ENCODE measurements at regions not wholly inside any gene's neighbourhood (a gene's known extent, or its start where the extent isn't known, plus 50 kb on each side); places are given as distances from the start of the nearest gene placed in this dataset.

- Mint-ChIP-seq H3K27me3 (no peaks in the 10 kb centered on the region), H3K4me3 (no peak overlapping the region), H3K36me3 (no peaks in the 10 kb centered on the region), H3K4me1 (ENCODE audit: low read depth) (no peaks in the 10 kb centered on the region), H3K27ac (no peak overlapping the region), H3K9me3 (peaks cover 2% of the 10 kb centered on the region)
- CTCF ChIA-PET = no interaction called here
- intact Hi-C loops (cut with micrococcal nuclease) = no loop called here
- POLR2A ChIA-PET = no interaction called here
- no peak for DNase-seq
Observed at GRCh38 chr15:35834216-35834830, 288.4 kb upstream of the DPH6 start.

GRCh38 chr15:35834866-35835265, 288.9 kb upstream of the DPH6 start:
- no peak for DNase-seq
- POLR2A ChIA-PET = no interaction called here
- CTCF ChIA-PET = interaction anchor here (0.6 kb wide), 1 partner anchor 10 kb away, joined by 3 read pairs; no protein-coding TSS in a partner anchor
- Mint-ChIP-seq H3K4me3 (no peak overlapping the region), H3K27me3 (no peaks in the 10 kb centered on the region), H3K9me3 (peaks cover 2% of the 10 kb centered on the region), H3K27ac (no peak overlapping the region), H3K4me1 (ENCODE audit: low read depth) (no peaks in the 10 kb centered on the region), H3K36me3 (no peaks in the 10 kb centered on the region)
- intact Hi-C loops (cut with micrococcal nuclease) = no loop called here

- Mint-ChIP-seq H3K9me3 (no peaks in the 10 kb centered on the region), H3K27me3 (no peaks in the 10 kb centered on the region), H3K4me3 (no peak overlapping the region), H3K4me1 (ENCODE audit: low read depth) (no peaks in the 10 kb centered on the region), H3K27ac (no peak overlapping the region), H3K36me3 (no peaks in the 10 kb centered on the region)
- ChIA-PET POLR2A (no interaction called here), CTCF (no interaction called here)
- no peak for DNase-seq
- intact Hi-C loops (cut with micrococcal nuclease) = no loop called here
Observed at GRCh38 chr15:35838424-35839111, 292.6 kb upstream of the DPH6 start.

- Mint-ChIP-seq H3K9me3 (no peaks in the 10 kb centered on the region), H3K27me3 (peaks cover 4% of the 10 kb centered on the region), H3K4me1 (ENCODE audit: low read depth) (no peaks in the 10 kb centered on the region), H3K27ac (no peak overlapping the region), H3K4me3 (no peak overlapping the region), H3K36me3 (no peaks in the 10 kb centered on the region)
- intact Hi-C loops (cut with micrococcal nuclease) = no loop called here
- ChIA-PET CTCF (interaction anchor here (0.9 kb wide), 1 partner anchor 91 kb away, joined by 3 read pairs; no protein-coding TSS in a partner anchor), POLR2A (no interaction called here)
- no peak for DNase-seq
Observed at GRCh38 chr15:35842631-35843030, 296.7 kb upstream of the DPH6 start.

GRCh38 chr15:35843498-35843897, 297.5 kb upstream of the DPH6 start:
- ChIA-PET CTCF (no interaction called here), POLR2A (no interaction called here)
- no peaks in the 10 kb centered on the region for H3K36me3 Mint-ChIP-seq
- no peaks in the 10 kb centered on the region for H3K9me3 Mint-ChIP-seq
- intact Hi-C loops (cut with micrococcal nuclease) = no loop called here
- H3K4me1 Mint-ChIP-seq (ENCODE audit: low read depth) = no peaks in the 10 kb centered on the region
- no peak overlapping the region for H3K27ac Mint-ChIP-seq
- DNase-seq = no peak
- peaks cover 4% of the 10 kb centered on the region for H3K27me3 Mint-ChIP-seq
- no peak overlapping the region for H3K4me3 Mint-ChIP-seq

GRCh38 chr15:35850284-35850683, 304.3 kb upstream of the DPH6 start:
- H3K9me3 Mint-ChIP-seq = no peaks in the 10 kb centered on the region
- ChIA-PET POLR2A (no interaction called here), CTCF (no interaction called here)
- H3K27me3 Mint-ChIP-seq = peaks cover 4% of the 10 kb centered on the region
- intact Hi-C loops (cut with micrococcal nuclease) = no loop called here
- H3K4me3 Mint-ChIP-seq = no peak overlapping the region
- no peak overlapping the region for H3K27ac Mint-ChIP-seq
- H3K4me1 Mint-ChIP-seq (ENCODE audit: low read depth) = no peaks in the 10 kb centered on the region
- H3K36me3 Mint-ChIP-seq = no peaks in the 10 kb centered on the region
- DNase-seq = no peak

- Mint-ChIP-seq H3K9me3 (no peaks in the 10 kb centered on the region), H3K27me3 (peaks cover 4% of the 10 kb centered on the region), H3K36me3 (no peaks in the 10 kb centered on the region), H3K4me1 (ENCODE audit: low read depth) (no peaks in the 10 kb centered on the region), H3K4me3 (no peak overlapping the region), H3K27ac (no peak overlapping the region)
- POLR2A ChIA-PET = no interaction called here
- DNase-seq = no peak
- CTCF ChIA-PET = no interaction called here
- intact Hi-C loops (cut with micrococcal nuclease) = no loop called here
Observed at GRCh38 chr15:35851491-35851890, 305.5 kb upstream of the DPH6 start.

- H3K27me3 Mint-ChIP-seq = no peaks in the 10 kb centered on the region
- CTCF ChIA-PET = interaction anchor here (0.7 kb wide), 1 partner anchor 307 kb away, joined by 3 read pairs; no protein-coding TSS in a partner anchor
- H3K27ac Mint-ChIP-seq = no peak overlapping the region
- H3K4me3 Mint-ChIP-seq = no peak overlapping the region
- POLR2A ChIA-PET = no interaction called here
- intact Hi-C loops (cut with micrococcal nuclease) = no loop called here
- H3K36me3 Mint-ChIP-seq = no peaks in the 10 kb centered on the region
- DNase-seq = no peak
- H3K9me3 Mint-ChIP-seq = no peaks in the 10 kb centered on the region
- no peaks in the 10 kb centered on the region for H3K4me1 Mint-ChIP-seq (ENCODE audit: low read depth)
Observed at GRCh38 chr15:35852818-35853624, 307.1 kb upstream of the DPH6 start.

- Mint-ChIP-seq H3K4me3 (no peak overlapping the region), H3K9me3 (no peaks in the 10 kb centered on the region), H3K36me3 (no peaks in the 10 kb centered on the region), H3K4me1 (ENCODE audit: low read depth) (no peaks in the 10 kb centered on the region), H3K27ac (no peak overlapping the region), H3K27me3 (no peaks in the 10 kb centered on the region)
- no peak for DNase-seq
- intact Hi-C loops (cut with micrococcal nuclease) = no loop called here
- ChIA-PET POLR2A (no interaction called here), CTCF (no interaction called here)
Observed at GRCh38 chr15:35854316-35854715, 308.4 kb upstream of the DPH6 start.

- no peaks in the 10 kb centered on the region for H3K9me3 Mint-ChIP-seq
- no peaks in the 10 kb centered on the region for H3K4me1 Mint-ChIP-seq (ENCODE audit: low read depth)
- intact Hi-C loops (cut with micrococcal nuclease) = no loop called here
- no peaks in the 10 kb centered on the region for H3K27me3 Mint-ChIP-seq
- no peak overlapping the region for H3K4me3 Mint-ChIP-seq
- no peaks in the 10 kb centered on the region for H3K36me3 Mint-ChIP-seq
- CTCF ChIA-PET = no interaction called here
- H3K27ac Mint-ChIP-seq = no peak overlapping the region
- DNase-seq = no peak
- POLR2A ChIA-PET = no interaction called here
Observed at GRCh38 chr15:35857567-35858226, 311.7 kb upstream of the DPH6 start.

- CTCF ChIA-PET = no interaction called here
- no peak overlapping the region for H3K4me3 Mint-ChIP-seq
- H3K36me3 Mint-ChIP-seq = no peaks in the 10 kb centered on the region
- DNase-seq = no peak
- H3K4me1 Mint-ChIP-seq (ENCODE audit: low read depth) = no peaks in the 10 kb centered on the region
- H3K9me3 Mint-ChIP-seq = no peaks in the 10 kb centered on the region
- POLR2A ChIA-PET = no interaction called here
- H3K27me3 Mint-ChIP-seq = no peaks in the 10 kb centered on the region
- intact Hi-C loops (cut with micrococcal nuclease) = no loop called here
- H3K27ac Mint-ChIP-seq = no peak overlapping the region
Observed at GRCh38 chr15:35858707-35859106, 312.7 kb upstream of the DPH6 start.

GRCh38 chr15:35863655-35864054, 317.7 kb upstream of the DPH6 start:
- Mint-ChIP-seq H3K9me3 (no peaks in the 10 kb centered on the region), H3K4me3 (no peak overlapping the region), H3K4me1 (ENCODE audit: low read depth) (no peaks in the 10 kb centered on the region), H3K27me3 (no peaks in the 10 kb centered on the region), H3K36me3 (no peaks in the 10 kb centered on the region), H3K27ac (no peak overlapping the region)
- intact Hi-C loops (cut with micrococcal nuclease) = no loop called here
- POLR2A ChIA-PET = no interaction called here
- CTCF ChIA-PET = no interaction called here
- DNase-seq = no peak

Data from activated CD4-positive, alpha-beta memory T cell treated with anti-CD3 and anti-CD28 coated beads for 36 hours (primary cell).